Cardiac septum (tissue), 1 donor: ENCODE measurements at regions not wholly inside any gene's neighbourhood (a gene's known extent, or its start where the extent isn't known, plus 50 kb on each side); places are given as distances from the start of the nearest gene placed in this dataset.
"Not testable (repeated sequence)": the region's sequence is repeated elsewhere in the genome, so short reads cannot be mapped to it uniquely, and the experiment has no call there.

ENCODE experiments used
- DNase-seq: peaks from one replicate; pipeline ENCODE4 v3.0.0-alpha.2; 2020; ENCODE audit warnings: low spot score
- intact Hi-C: fragments of 100-400 bp; cut with DNase I; formaldehyde crosslinking; loops from one replicate; pipeline ENCODE4 v1.14.0; 2022
- donor health status: DM: no; HTN: no; CAD: no.

DNA sequence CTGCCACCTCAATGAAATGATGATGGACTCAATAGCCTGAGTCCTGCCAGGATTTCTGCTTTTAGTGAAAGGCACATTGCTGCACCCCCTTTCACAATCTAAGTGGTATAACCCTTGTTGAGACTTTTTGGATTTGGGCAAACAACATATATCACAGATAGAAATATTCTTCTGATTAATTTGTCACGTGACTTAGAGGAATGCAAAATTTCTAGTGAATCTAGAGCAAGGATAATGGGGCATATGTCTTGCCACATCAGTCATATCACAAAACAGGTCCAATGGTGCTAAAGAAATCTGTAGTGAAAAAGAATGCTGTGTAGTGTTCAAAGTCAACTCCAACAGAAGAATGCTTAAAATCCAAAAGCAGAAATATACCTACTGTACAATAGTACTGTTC, 1386.3 kb downstream of the LRFN5 start:
- intact Hi-C loops = no loop called here
- no peak for DNase-seq

DNA sequence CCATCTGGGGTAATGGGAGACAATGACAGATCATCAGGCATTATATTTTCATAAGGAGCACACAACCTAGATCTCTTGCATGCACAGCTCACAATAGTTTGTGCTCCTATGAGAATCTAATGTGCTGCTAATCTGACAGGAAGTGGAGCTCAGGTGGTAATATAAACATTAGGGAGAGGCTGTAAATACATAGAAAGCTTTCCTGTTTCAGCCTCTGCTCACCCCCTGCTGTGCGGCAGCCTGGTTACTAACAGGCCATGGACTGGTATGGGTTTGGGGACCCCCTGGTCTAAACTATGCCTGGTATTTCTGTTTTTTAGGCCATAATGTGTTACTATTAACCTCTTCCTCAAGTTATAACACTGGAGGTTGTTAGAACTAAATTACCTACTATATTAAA, 1373.7 kb downstream of the LRFN5 start:
- intact Hi-C loops = no loop called here
- no peak for DNase-seq

DNA sequence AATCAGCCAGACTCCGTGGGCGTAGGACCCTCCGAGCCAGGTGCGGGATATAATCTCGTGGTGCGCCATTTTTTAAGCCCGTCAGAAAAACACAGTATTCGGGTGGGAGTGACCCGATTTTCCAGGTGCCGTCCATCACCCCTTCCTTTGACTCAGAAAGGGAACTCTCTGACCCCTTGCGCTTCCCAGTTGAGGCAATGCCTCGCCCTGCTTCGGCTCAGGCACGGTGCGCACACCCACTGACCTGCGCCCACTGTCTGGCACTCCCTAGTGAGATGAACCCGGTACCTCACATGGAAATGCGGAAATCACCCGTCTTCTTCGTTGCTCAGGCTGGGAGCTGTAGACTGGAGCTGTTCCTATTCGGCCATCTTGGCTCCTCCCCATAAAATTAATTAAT, 1366.5 kb downstream of the LRFN5 start:
- intact Hi-C loops, DNase-seq: not testable (repeated sequence)

DNA sequence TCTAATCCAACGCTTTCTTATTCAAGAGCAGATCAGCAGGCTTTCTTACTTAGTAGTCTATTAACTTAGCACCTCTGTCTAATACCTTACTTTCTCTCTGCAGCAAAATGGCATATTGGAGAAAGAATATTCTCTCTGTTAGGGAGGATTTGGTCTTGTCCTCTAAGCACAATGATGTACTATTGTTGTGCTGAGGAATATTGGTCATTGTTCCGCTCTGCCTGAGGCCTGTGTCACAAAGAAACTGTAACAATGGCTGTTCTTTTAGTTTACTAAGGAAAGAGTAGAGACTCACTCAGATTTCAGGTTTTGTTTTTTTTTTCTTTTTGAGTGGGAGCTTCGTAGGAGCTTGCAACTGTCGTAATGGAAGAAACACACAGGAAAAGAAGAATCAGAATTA, 1358.8 kb downstream of the LRFN5 start:
- intact Hi-C loops = no loop called here
- DNase-seq = no peak

DNA sequence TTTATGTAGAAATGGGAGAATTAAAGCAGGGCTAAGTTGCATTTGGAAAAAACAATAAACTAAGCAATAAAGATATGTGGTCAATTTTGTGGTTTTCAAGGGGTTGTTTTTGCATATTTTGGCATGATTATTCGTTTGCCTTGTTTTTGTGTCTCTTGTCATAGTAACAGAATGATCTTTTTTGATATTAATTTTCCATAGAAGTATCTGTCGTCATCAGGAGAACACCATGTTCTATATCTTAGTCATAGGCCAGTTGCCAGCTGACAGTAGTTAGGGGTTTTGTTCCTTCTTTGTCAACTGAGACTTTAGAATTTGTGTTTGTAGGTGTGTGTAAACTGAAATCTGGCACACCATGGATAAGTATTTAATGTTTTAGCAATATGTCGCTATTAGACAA, 1354.8 kb downstream of the LRFN5 start:
- intact Hi-C loops = no loop called here
- DNase-seq = no peak

DNA sequence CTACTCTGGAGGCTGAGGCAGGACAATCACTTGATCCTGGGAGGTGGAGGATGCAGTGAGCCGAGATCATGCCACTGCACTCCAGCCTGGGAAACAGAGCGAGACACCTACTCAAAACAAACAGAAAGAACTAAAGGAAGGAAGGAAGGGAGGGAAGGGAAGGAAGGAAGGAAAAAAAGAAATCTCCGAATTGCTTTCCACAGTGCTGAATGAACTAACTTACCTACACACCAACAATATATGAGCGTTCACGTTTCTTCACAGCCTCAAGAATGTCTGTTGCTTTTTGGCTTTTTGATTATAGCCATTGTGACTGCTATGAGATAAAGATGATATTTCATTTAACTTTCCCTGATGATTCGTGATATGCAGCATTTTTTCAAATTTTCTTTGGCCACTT, 1343.7 kb downstream of the LRFN5 start:
- intact Hi-C loops = no loop called here

DNA sequence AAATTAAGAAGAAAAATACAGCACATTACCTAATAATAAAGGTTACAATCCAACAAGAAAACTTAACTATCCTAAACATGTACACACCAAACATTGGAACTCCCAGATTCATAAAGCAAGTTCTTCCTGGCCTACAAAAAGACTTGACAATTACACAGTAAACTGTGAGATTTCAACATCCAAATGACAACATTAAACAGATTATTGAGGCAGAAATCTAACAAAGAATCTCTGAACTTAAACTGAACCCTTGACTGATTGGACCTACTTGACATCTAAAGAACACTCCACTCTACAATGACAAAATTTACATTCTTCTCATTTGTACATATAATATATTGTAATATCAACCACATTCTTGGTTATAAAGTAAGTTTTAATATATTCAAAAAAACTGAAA, 1341.3 kb downstream of the LRFN5 start:
- intact Hi-C loops = no loop called here

More for the DNA sequence above, 1343.7 kb downstream of the LRFN5 start:
- no peak for DNase-seq

DNA sequence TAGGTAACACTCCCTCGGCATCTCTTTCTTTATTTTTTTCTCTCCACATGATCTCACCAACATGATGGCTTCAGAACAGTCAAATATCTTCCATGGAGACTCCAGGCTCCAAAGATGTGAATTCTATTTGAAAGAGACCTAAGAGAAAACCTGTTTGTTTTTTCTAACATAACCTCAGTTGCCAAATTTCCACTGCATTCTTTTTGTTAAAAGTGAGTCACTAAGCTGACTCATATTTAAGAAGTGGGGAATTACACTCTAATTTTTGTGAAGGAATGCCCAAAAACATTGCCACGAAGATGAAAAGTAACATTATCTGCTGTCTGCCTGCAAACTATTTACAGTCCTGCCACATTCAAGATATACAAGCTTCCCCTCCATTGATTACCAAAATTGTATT, 1337.6 kb downstream of the LRFN5 start:
- intact Hi-C loops = no loop called here
- no peak for DNase-seq

More for the DNA sequence above, 1341.3 kb downstream of the LRFN5 start:
- DNase-seq = no peak

DNA sequence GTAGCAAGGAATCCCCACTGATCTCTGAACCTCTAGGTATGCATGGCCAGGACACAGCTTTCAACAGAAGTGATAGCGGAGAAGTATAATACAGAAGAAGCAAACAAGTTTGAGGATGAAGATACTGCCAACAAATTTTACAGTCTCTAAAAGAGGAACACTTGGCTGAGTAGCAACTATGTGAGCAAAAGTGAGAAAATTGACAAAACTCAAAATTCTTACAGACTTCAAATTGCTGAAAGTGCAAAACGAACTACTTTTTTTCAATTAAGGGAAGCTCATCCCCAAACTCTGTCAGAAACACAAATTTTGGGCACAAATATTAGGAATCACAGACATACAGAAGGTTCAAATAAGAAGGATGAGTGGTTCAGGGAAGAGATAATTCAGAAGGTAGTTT, 1324.6 kb downstream of the LRFN5 start:
- intact Hi-C loops = no loop called here

DNA sequence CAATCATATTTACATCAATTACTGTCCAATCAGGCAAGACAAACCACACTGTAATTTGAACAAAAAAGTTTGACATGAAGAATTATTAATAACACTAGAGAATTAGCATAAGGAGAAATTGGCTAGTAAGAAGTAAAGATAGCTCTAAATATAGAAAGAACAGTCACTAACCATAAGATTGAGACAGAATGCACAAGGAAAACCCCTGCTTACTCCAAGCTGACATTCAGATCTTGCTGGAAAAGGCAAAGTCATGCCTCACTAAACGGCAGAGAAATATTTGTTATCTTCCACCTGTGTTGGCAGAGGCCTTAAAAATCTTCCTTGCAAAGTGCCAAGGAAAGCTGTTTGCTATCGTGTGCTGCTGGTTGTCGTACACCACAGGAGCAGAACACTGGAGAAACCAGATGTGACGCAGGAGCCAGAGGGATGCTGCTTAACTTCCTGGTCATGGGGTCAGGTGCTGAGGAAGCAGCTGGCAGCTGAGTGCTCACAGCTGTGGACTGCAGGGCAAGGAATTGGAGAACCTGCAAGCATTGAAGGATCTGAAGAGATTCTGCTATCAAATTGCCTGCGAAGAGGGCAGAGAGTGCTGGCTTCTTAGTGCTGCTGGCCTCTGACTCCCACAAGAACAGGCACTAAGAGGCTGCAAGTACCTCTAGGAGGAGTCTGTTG, 1323.3 kb downstream of the LRFN5 start:
- peak; percentile 74 for DNase-seq
- intact Hi-C loops = no loop called here

More for the DNA sequence above, 1324.6 kb downstream of the LRFN5 start:
- no peak for DNase-seq

DNA sequence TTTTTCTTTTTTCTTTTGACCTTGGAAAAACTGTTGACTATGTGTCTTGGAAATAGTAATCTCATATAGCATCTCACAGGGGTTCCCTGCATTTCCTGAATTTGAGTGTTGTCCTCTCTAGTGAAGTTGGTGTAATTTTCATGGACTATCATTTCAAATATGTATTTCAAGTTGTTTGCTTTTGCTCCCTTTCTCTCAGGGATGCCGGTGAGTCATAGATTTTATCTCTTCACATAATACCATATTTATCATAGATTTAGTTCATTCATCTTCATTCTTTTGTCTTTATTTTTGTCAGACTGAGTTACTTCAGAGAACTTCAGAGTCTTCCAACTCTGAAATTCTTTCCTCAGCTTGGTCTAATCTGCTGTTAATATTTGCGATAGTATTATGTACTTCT, 1320.6 kb downstream of the LRFN5 start:
- DNase-seq = no peak
- intact Hi-C loops = no loop called here

DNA sequence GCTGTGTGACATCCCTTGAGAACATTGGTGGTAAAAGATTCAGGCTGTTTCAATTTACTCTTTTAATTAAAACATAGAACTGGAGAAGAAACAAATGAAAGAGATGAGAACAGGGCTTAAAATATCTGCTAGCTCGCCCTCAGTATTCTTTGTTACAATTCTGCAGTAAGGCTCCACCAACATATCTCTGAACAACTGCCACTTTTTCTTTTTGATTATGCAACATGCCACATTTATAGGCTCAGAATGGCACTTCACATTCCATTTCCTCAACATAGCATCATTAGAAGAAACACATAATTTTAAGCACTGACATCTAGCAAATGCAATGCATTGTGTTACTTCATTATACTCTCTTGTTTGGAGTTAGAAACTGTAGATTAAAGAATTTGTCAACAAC, 1315.2 kb downstream of the LRFN5 start:
- no peak for DNase-seq
- intact Hi-C loops = no loop called here

DNA sequence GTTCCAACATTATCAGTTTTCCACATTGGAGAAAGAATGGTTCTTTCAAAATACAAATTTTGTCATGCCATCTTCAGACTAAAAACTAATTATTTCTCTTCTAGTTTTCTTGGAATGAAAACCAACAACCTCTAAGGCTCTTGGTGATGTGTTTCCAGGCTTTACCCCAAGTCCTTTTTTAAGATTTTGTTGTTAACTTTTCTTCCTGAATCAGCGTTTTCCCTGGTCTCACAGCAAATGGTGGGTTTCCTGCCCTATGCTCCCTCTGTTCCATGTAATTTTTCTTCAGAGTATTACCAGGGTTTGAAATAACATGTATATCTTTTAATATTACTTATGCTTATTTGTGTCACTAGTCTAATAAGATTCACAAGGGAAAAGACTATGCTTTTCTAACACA, 1311.9 kb downstream of the LRFN5 start:
- DNase-seq = no peak
- intact Hi-C loops = no loop called here

DNA sequence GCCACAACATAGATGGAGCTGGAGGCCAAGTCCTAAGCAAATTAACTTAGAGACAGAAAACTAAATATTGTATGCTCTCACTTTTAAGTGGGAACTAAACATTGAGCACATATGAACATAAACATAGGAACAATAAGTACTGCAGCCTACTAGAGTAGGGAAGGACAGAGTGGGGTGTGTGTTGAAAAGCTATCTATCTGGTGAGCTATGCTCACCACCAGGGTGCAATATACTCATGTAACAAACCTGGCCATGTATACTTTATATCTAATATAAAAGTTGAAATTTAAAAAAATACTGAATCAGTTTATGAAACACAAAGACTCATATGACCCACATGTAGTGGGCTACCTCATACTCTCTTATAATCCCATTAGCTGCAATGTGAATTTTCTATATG, 1305.0 kb downstream of the LRFN5 start:
- intact Hi-C loops = no loop called here
- DNase-seq = no peak

DNA sequence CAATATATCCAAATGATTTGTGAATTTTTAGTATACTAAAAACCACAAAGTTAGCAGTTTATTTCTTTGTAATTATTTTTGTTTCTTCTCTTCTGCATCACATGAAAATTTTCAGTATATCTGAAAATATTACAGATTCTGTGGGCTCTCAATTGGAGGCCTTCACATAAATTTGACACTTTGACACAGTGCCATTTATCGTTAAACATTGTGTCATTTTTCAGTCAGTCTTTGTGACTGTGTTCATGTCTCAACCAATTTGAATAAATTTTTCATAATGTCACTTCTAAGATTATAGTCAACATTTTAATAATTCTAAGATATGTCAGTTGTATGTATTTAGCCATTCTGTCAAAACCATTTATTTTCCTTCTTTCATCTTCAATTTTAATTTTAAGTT, 1303.0 kb downstream of the LRFN5 start:
- intact Hi-C loops = no loop called here
- DNase-seq = no peak

DNA sequence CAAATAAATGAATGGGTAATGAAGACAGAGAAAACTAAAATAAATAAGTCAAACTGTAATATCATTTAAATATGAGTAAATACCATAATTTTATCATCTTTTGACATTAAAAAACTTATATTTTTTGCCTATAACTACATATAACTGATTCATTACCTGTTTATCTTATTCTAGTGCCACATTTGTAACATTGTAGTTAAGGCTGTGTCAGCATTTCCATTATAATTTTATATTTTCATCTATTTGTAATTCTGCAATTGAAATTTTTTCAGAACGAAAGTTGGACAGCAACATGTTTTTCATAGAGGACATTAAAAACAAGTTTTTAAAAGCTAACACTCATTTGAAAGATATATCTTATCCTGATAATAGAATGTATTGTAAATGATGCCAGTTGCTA, 1286.5 kb downstream of the LRFN5 start:
- DNase-seq = no peak
- intact Hi-C loops = no loop called here

DNA sequence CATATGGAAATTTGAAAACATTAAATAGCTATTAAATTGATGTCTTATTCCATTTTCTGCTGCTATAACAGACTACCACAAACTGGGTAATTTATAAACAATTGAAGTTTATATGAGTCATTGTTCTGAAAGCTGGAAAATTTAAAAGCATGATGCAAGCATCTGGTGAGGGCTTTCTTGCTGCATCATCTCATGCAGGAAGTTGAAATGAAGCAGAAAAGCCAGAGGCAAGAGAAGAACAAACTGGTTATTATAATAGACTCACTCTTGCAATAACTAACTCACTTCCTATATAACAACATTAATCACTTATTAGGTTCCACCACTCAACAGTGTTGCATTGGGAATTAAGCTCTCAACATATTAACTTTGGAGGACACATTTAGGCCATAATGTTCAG, 1277.4 kb downstream of the LRFN5 start:
- no peak for DNase-seq
- intact Hi-C loops = no loop called here

DNA sequence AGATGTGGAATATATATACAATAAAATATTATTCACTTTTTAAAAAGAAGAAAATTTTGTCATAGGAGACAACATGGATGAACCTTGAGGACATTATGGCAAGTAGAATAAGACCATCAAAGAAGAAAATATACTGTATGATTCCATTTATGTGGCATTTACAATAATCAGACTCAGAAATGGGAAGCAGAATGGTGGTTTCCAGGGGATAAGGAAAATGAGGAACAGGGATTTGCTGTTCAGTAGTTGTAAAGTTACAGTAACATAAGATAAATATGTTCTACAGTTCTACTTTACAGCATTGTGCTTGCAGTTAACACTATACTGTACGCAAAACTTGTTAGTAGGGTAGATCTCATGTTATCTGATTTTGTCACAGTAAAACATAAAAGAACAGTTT, 1271.0 kb downstream of the LRFN5 start:
- intact Hi-C loops = no loop called here

DNA sequence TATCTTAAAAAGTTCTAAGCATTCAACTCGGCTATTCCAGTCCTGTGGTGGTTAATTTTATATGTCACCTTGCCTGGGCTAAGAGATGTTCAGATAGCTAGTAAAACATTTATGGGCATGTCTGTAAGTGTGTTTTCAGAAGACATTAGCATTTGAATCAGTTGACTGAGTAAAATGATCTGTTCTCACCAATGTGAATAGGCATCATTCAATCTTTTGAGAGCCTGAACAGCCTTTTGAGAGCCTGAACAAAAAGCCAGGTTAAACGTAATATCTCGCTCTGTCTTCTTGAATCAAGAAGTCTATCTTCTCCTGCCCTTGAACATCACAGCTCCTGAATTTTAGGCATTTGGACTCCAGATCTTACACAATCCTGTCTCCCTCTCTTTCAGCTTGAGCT, 1266.1 kb downstream of the LRFN5 start:
- no peak for DNase-seq
- intact Hi-C loops = no loop called here

More for the DNA sequence above, 1271.0 kb downstream of the LRFN5 start:
- no peak for DNase-seq

DNA sequence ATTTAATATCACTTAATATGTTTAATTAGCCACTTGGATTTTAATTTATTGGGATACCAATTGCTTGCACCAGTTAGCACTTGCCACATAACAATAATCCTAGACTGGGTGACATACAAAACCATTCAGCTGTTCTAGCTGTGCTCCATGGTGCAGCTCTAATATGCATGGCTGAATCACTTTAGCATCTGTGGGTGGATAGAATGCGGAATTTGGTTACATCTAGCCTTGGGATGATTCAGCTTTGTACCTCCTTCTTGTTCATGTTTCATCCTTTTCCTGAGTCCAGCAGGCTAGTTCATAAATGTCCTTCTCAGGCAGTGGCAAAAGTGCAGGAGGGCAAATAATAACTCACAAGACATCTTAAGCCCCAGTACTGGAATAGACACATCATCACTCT, 1263.0 kb downstream of the LRFN5 start:
- intact Hi-C loops = no loop called here
- DNase-seq = no peak

DNA sequence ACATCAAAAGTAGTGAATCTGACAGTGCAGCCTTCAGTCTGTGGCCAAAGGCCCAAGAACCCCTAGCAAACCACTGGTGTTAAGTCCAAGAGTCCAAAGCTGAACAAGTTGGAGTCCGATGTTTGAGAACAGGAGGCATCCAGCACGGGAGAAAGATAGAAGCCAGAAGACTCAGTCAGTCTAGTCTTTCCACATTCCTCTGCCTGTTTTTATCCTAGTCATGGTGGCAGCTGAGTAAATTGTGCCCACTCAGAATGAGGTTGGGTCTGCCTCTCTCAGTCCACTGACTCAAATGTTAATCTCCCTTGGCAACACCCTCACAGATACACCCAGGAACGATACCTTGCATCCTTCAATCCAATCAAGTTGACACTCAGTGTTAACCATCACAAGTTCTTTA, 1255.4 kb downstream of the LRFN5 start:
- DNase-seq = no peak
- intact Hi-C loops = no loop called here

DNA sequence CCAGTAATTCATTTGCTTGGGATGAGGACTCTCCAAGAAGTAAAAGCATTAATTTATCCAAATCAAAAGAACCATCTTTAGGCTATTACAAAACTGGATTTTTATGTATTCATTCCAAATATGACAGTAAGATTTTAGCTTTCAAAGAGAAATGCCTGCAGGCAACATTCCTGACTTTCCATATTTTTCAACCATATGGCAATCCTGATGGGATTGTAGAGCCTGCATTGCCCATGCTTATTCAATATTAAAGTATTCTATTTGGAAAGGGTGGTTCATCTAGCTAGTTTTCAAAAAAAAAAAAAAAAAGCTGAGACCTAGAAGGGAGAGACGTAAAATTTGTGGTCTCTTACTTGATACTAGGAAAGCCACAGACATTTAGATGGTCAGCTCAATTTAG, 1253.7 kb downstream of the LRFN5 start:
- DNase-seq = no peak
- intact Hi-C loops = no loop called here
